ENCODE measurements at regions not wholly inside any gene's neighbourhood (a gene's known extent, or its start where the extent isn't known, plus 50 kb on each side); places are given as distances from the start of the nearest gene placed in this dataset.

GRCh38 chr20:41969656-41970055, 351.5 kb upstream of the CHD6 start:
- Histone ChIP-seq H3K9ac (ENCODE audit: low read length) (no peak overlapping the region), H3K9me3 (ENCODE audit: insufficient read depth, low read depth, low read length) (no peaks in the 10 kb centered on the region), H3K79me2 (ENCODE audit: insufficient read depth, low read length) (no peaks in the 10 kb centered on the region), H3K4me1 (ENCODE audit: insufficient read depth, low read length) (no peaks in the 10 kb centered on the region), H2AFZ (ENCODE audit: low read depth, low read length) (no peak overlapping the region), H3K27me3 (ENCODE audit: insufficient read depth, low read length) (no peaks in the 10 kb centered on the region), H3K27ac (ENCODE audit: low read depth, low read length) (no peak overlapping the region), H3K4me3 (ENCODE audit: insufficient read depth, low read depth, low read length) (no peak overlapping the region), H3K4me2 (ENCODE audit: low read length) (no peak overlapping the region), H3K36me3 (ENCODE audit: insufficient read depth, low read length) (no peaks in the 10 kb centered on the region), H4K20me1 (ENCODE audit: insufficient read depth, low read length) (no peaks in the 10 kb centered on the region)
- no peaks in the 10 kb centered on the region for H3K4me1 Mint-ChIP-seq (ENCODE audit: low read depth, unreplicated experiment)
- no peaks in the 10 kb centered on the region for H3K36me3 Mint-ChIP-seq (ENCODE audit: low read depth, unreplicated experiment)
- H3K9me3 Mint-ChIP-seq (ENCODE audit: unreplicated experiment): peaks cover 3% of the 10 kb centered on the region
- no peak overlapping the region for H3K4me3 Mint-ChIP-seq (ENCODE audit: unreplicated experiment)
- DNase-seq (ENCODE audit: low read depth) (no peak), FAIRE-seq (no peak)
- no peak overlapping the region for H3K27ac Mint-ChIP-seq (ENCODE audit: unreplicated experiment)
- H3K27me3 Mint-ChIP-seq (ENCODE audit: low read depth, unreplicated experiment): no peaks in the 10 kb centered on the region
- no peak for TF ChIP-seq EZH2 (IDR thresholded peaks at IDR 0.05; ENCODE audit: insufficient read depth, low read length)
- TF ChIP-seq CTCF (IDR thresholded peaks at IDR 0.05; ENCODE audit: insufficient read depth, low read depth, low read length): no peak

GRCh38 chr20:41960166-41960565, 342.0 kb upstream of the CHD6 start:
- TF ChIP-seq CTCF (IDR thresholded peaks at IDR 0.05; ENCODE audit: insufficient read depth, low read depth, low read length) (no peak), EZH2 (IDR thresholded peaks at IDR 0.05; ENCODE audit: insufficient read depth, low read length) (no peak)
- Mint-ChIP-seq H3K36me3 (ENCODE audit: low read depth, unreplicated experiment) (no peaks in the 10 kb centered on the region), H3K9me3 (ENCODE audit: unreplicated experiment) (peaks cover 3% of the 10 kb centered on the region), H3K27me3 (ENCODE audit: low read depth, unreplicated experiment) (peaks cover 2% of the 10 kb centered on the region), H3K4me1 (ENCODE audit: low read depth, unreplicated experiment) (no peaks in the 10 kb centered on the region), H3K4me3 (ENCODE audit: unreplicated experiment) (no peak overlapping the region), H3K27ac (ENCODE audit: unreplicated experiment) (no peak overlapping the region)
- Histone ChIP-seq H3K9ac (ENCODE audit: low read length) (no peak overlapping the region), H3K4me1 (ENCODE audit: insufficient read depth, low read length) (no peaks in the 10 kb centered on the region), H3K27me3 (ENCODE audit: insufficient read depth, low read length) (no peaks in the 10 kb centered on the region), H3K4me3 (ENCODE audit: insufficient read depth, low read depth, low read length) (no peak overlapping the region), H4K20me1 (ENCODE audit: insufficient read depth, low read length) (no peaks in the 10 kb centered on the region), H3K27ac (ENCODE audit: low read depth, low read length) (no peak overlapping the region), H3K4me2 (ENCODE audit: low read length) (no peak overlapping the region), H3K9me3 (ENCODE audit: insufficient read depth, low read depth, low read length) (no peaks in the 10 kb centered on the region), H3K36me3 (ENCODE audit: insufficient read depth, low read length) (no peaks in the 10 kb centered on the region), H2AFZ (ENCODE audit: low read depth, low read length) (no peak overlapping the region), H3K79me2 (ENCODE audit: insufficient read depth, low read length) (no peaks in the 10 kb centered on the region)
- no peak for DNase-seq (ENCODE audit: low read depth)
- no peak for FAIRE-seq

DNA sequence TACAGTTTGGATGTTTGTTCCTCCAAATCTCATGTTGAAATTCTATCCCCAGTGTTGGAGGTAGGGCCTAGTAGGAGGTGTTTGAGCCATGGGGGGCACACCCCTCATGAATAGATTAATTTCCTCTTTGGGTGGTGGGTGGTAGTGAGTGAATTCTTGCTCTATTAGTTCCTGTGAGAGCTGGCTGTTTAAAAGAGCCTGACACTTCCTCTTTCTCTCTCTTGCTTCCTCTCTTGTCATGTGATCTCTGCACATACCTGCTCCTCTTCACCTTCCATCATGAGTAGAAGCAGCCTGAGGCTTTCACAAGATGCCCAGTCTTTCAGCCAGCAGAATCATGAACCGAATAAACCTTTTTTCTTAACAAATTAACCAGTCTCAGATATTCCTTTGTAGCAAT, 340.2 kb upstream of the CHD6 start:
- FAIRE-seq: no peak
- Histone ChIP-seq H3K36me3 (ENCODE audit: insufficient read depth, low read length) (no peaks in the 10 kb centered on the region), H3K27ac (ENCODE audit: low read depth, low read length) (no peak overlapping the region), H3K9me3 (ENCODE audit: insufficient read depth, low read depth, low read length) (no peaks in the 10 kb centered on the region), H3K27me3 (ENCODE audit: insufficient read depth, low read length) (no peaks in the 10 kb centered on the region), H4K20me1 (ENCODE audit: insufficient read depth, low read length) (no peaks in the 10 kb centered on the region), H2AFZ (ENCODE audit: low read depth, low read length) (no peak overlapping the region), H3K4me1 (ENCODE audit: insufficient read depth, low read length) (no peaks in the 10 kb centered on the region), H3K9ac (ENCODE audit: low read length) (no peak overlapping the region), H3K79me2 (ENCODE audit: insufficient read depth, low read length) (no peaks in the 10 kb centered on the region), H3K4me3 (ENCODE audit: insufficient read depth, low read depth, low read length) (no peak overlapping the region), H3K4me2 (ENCODE audit: low read length) (no peak overlapping the region)
- Mint-ChIP-seq H3K27ac (ENCODE audit: unreplicated experiment) (no peak overlapping the region), H3K4me1 (ENCODE audit: low read depth, unreplicated experiment) (no peaks in the 10 kb centered on the region), H3K9me3 (ENCODE audit: unreplicated experiment) (peaks cover 3% of the 10 kb centered on the region), H3K36me3 (ENCODE audit: low read depth, unreplicated experiment) (no peaks in the 10 kb centered on the region), H3K27me3 (ENCODE audit: low read depth, unreplicated experiment) (peaks cover 2% of the 10 kb centered on the region), H3K4me3 (ENCODE audit: unreplicated experiment) (no peak overlapping the region)
- no peak for DNase-seq (ENCODE audit: low read depth)
- TF ChIP-seq CTCF (IDR thresholded peaks at IDR 0.05; ENCODE audit: insufficient read depth, low read depth, low read length) (no peak), EZH2 (IDR thresholded peaks at IDR 0.05; ENCODE audit: insufficient read depth, low read length) (no peak)
